GM18511 (cell line): ENCODE measurements at regions not wholly inside any gene's neighbourhood (a gene's known extent, or its start where the extent isn't known, plus 50 kb on each side); places are given as distances from the start of the nearest gene placed in this dataset.
"Not testable (repeated sequence)": the region's sequence is repeated elsewhere in the genome, so short reads cannot be mapped to it uniquely, and the experiment has no call there.

Experiments used
- ATAC-seq: cut with Tn5 transposase; IDR thresholded peaks from one replicate; pipeline ENCODE4 v1.9.1; 2021; ENCODE audit warnings: mild to moderate bottlenecking, moderate library complexity; ENCODE audit not compliant: unreplicated experiment

GRCh38 chr2:102871707-102872106, 109.9 kb downstream of the TMEM182 start:
- no peak for ATAC-seq

- ATAC-seq = no peak
These were observed 110.6 kb downstream of the TMEM182 start for GRCh38 chr2:102872388-102872787.

- not testable (repeated sequence) for ATAC-seq
These were observed 117.7 kb downstream of the TMEM182 start for GRCh38 chr2:102879513-102879912.

- ATAC-seq = no peak
These were observed 118.9 kb downstream of the TMEM182 start for GRCh38 chr2:102880731-102881130.

- no peak for ATAC-seq
These were observed 124.5 kb downstream of the TMEM182 start for GRCh38 chr2:102886216-102886893.

- no peak for ATAC-seq
These were observed 126.7 kb downstream of the TMEM182 start for GRCh38 chr2:102888514-102888913.

GRCh38 chr2:102891296-102891695, 129.5 kb downstream of the TMEM182 start:
- ATAC-seq = no peak

- no peak for ATAC-seq
These were observed 131.0 kb downstream of the TMEM182 start for GRCh38 chr2:102892698-102893310.

- ATAC-seq = no peak
These were observed 132.0 kb downstream of the TMEM182 start for GRCh38 chr2:102893870-102894269.

GRCh38 chr2:102895376-102895775, 133.5 kb downstream of the TMEM182 start:
- ATAC-seq = no peak

- not testable (repeated sequence) for ATAC-seq
These were observed 147.4 kb downstream of the TMEM182 start for GRCh38 chr2:102909240-102909639.

- no peak for ATAC-seq
These were observed 148.9 kb downstream of the TMEM182 start for GRCh38 chr2:102910724-102911123.

- ATAC-seq = no peak
These were observed 153.3 kb downstream of the TMEM182 start for GRCh38 chr2:102915128-102915527.

GRCh38 chr2:102922321-102922720, 160.5 kb downstream of the TMEM182 start:
- no peak for ATAC-seq

- ATAC-seq = no peak
These were observed 163.2 kb downstream of the TMEM182 start for GRCh38 chr2:102925003-102925402.

GRCh38 chr2:102927854-102928267, 166.0 kb downstream of the TMEM182 start:
- no peak for ATAC-seq

- no peak for ATAC-seq
These were observed 167.9 kb downstream of the TMEM182 start for GRCh38 chr2:102929721-102930120.

- ATAC-seq = no peak
These were observed 170.7 kb downstream of the TMEM182 start for GRCh38 chr2:102932501-102932900.

GRCh38 chr2:102939207-102939606, 177.4 kb downstream of the TMEM182 start:
- no peak for ATAC-seq

GRCh38 chr2:102940684-102941083, 178.9 kb downstream of the TMEM182 start:
- ATAC-seq = no peak

GRCh38 chr2:102942107-102942506, 180.3 kb downstream of the TMEM182 start:
- ATAC-seq = no peak

GRCh38 chr2:102943251-102943650, 181.4 kb downstream of the TMEM182 start:
- ATAC-seq = no peak
